GM12878 (cell line): ENCODE measurements at regions not wholly inside any gene's neighbourhood (a gene's known extent, or its start where the extent isn't known, plus 50 kb on each side); places are given as distances from the start of the nearest gene placed in this dataset.

ENCODE experiments used
- ATF7 ChIP-seq: fragments of 450-650 bp; IDR thresholded peaks from 2 replicates; pipeline ENCODE4 v1.6.1; 2016; ENCODE audit warnings: low read depth, mild to moderate bottlenecking
- BHLHE40 ChIP-seq, 2 experiments: fragments of 450-650 bp in 1 of 2; IDR thresholded peaks; 2 replicates each; pipeline ENCODE4 v1.6.1; 2011 to 2017; ENCODE audit warnings: low read depth in 2 of 2, borderline replicate concordance in 1 of 2, improper control_type of control experiment in 1 of 2, low read length in 1 of 2, mild to moderate bottlenecking in 1 of 2
- CEBPB ChIP-seq, 2 experiments: fragments of 150-350 bp in 1 of 2; IDR thresholded peaks; 2 replicates each; pipeline ENCODE4 v1.6.1; 2012 to 2014; ENCODE audit warnings: low read depth in 2 of 2, low read length in 2 of 2, borderline replicate concordance in 1 of 2, inconsistent platforms in 1 of 2
- CHD1 ChIP-seq: IDR thresholded peaks from 2 replicates; pipeline ENCODE4 v1.6.1; 2012; ENCODE audit warnings: low read depth, low read length, improper control_type of control experiment
- CHD4 ChIP-seq: fragments of 200-600 bp; sonication (generic); IDR thresholded peaks from 2 replicates; pipeline ENCODE4 v1.6.1; 2016; ENCODE audit warnings: mild to moderate bottlenecking
- CREB1 ChIP-seq: IDR thresholded peaks from 2 replicates; pipeline ENCODE4 v1.6.1; 2012; ENCODE audit warnings: low read depth, mild to moderate bottlenecking, inconsistent platforms
- GATAD2B ChIP-seq: fragments of 450-650 bp; conservative IDR thresholded peaks from 2 replicates; pipeline ENCODE4 v1.6.1; 2017; ENCODE audit warnings: low read depth, mild to moderate bottlenecking, moderate library complexity
- HCFC1 ChIP-seq: fragments of 150-350 bp; IDR thresholded peaks from 2 replicates; pipeline ENCODE4 v1.6.1; 2014; ENCODE audit warnings: low read length
- HDAC6 ChIP-seq: fragments of 200-600 bp; sonication (generic); IDR thresholded peaks from one replicate; pipeline ENCODE4 v1.8.0; 2017; ENCODE audit warnings: antibody characterized with exemption; ENCODE audit not compliant: unreplicated experiment
- HDGF ChIP-seq: fragments of 450-650 bp; IDR thresholded peaks from 2 replicates; pipeline ENCODE4 v1.6.1; 2016; ENCODE audit warnings: antibody characterized with exemption
- MTA2 ChIP-seq: fragments of 450-650 bp; IDR thresholded peaks from 2 replicates; pipeline ENCODE4 v1.6.1; 2016; ENCODE audit warnings: low read depth, mild to moderate bottlenecking, moderate library complexity
- MTA3 ChIP-seq: IDR thresholded peaks from 2 replicates; pipeline ENCODE4 v1.6.1; 2012; ENCODE audit warnings: low read length, inconsistent platforms, borderline replicate concordance
- MYB ChIP-seq: fragments of 150-350 bp; IDR thresholded peaks from 2 replicates; pipeline ENCODE4 v1.6.1; 2014; ENCODE audit warnings: mild to moderate bottlenecking, low read depth, low read length, borderline replicate concordance
- NFXL1 ChIP-seq: fragments of 450-650 bp; IDR thresholded peaks from 2 replicates; pipeline ENCODE4 v1.6.1; 2017; ENCODE audit warnings: antibody characterized with exemption, mild to moderate bottlenecking, borderline replicate concordance
- NR2C1 ChIP-seq: fragments of 450-650 bp; IDR thresholded peaks from 2 replicates; pipeline ENCODE4 v1.6.1; 2017; ENCODE audit warnings: antibody characterized with exemption, mild to moderate bottlenecking, moderate library complexity
- NR2F1 ChIP-seq: fragments of 450-650 bp; conservative IDR thresholded peaks from 2 replicates; pipeline ENCODE4 v1.6.1; 2017; ENCODE audit warnings: mild to moderate bottlenecking
- POU2F2 ChIP-seq: IDR thresholded peaks from 3 replicates; pipeline ENCODE4 v1.6.1; 2011; ENCODE audit warnings: low read depth, mild to moderate bottlenecking, low read length, borderline replicate concordance
- SMAD5 ChIP-seq: IDR thresholded peaks from 2 replicates; pipeline ENCODE4 v1.6.1; 2016; ENCODE audit warnings: antibody characterized with exemption, low read depth
- TCF12 ChIP-seq: IDR thresholded peaks from 2 replicates; pipeline ENCODE4 v1.6.1; 2011; ENCODE audit warnings: low read depth, mild to moderate bottlenecking, low read length
- TF ChIP-seq, protein P1 (sequence below): fragments of 450-650 bp; conservative IDR thresholded peaks from 2 replicates; pipeline ENCODE4 v1.6.1; 2017; ENCODE audit warnings: mild to moderate bottlenecking, moderate library complexity
- TF ChIP-seq, protein P2 (sequence below): fragments of 450-650 bp; IDR thresholded peaks from 2 replicates; pipeline ENCODE4 v1.6.1; 2018; ENCODE audit warnings: mild to moderate bottlenecking, low read depth, moderate library complexity; ENCODE audit not compliant: partially characterized antibody
- TF ChIP-seq, protein P3 (sequence below): IDR thresholded peaks from 2 replicates; pipeline ENCODE4 v1.6.1; 2011; ENCODE audit warnings: mild to moderate bottlenecking, low read depth, low read length, moderate library complexity; ENCODE audit not compliant: insufficient replicate concordance
- TF ChIP-seq, protein P4 (sequence below): IDR thresholded peaks from 2 replicates; pipeline ENCODE4 v1.6.1; 2012; ENCODE audit warnings: low read length, inconsistent platforms

DNA sequence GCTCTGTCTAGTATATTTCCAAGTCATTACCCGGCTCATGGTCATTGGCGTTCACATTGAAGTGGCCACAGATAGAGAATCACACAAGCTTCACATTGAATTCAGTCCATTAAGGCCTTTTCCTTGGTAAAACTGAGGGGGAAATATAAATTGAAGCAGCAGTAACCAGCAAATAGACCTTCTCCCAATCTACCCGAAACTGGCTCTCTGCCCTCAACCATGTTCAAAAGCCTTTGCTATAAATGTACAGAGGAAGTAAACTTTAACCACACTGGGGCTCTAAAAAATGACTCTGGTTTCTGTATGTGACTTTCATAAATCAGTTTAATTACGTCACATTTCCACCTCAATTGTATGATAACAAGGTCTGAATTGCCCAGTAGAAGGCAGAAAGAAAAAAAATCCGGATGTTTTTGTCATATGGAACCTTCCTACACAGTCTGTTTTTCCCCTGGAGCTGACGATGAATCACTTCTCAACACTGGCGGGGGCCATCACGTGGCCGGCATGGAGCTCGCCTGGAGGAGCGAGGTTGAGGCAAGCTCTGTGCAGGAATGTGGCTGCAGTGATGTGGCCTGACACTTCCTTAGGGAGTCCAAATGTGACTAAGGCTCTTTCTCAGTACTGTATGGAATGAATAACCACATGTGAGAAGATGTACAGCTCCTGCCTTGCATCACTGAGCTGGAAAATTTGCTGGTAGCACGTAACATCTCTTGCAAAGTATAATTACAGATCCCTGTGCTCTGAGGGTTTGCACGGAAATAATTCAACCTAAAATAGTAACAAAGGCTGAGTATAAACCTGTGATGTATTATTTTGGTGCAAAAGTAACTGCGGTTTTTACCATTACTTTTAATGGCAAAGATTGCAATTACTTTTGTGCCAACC is 58.6 kb upstream of the SNX9 start (continued):
- TF ChIP-seq, protein P1, sequence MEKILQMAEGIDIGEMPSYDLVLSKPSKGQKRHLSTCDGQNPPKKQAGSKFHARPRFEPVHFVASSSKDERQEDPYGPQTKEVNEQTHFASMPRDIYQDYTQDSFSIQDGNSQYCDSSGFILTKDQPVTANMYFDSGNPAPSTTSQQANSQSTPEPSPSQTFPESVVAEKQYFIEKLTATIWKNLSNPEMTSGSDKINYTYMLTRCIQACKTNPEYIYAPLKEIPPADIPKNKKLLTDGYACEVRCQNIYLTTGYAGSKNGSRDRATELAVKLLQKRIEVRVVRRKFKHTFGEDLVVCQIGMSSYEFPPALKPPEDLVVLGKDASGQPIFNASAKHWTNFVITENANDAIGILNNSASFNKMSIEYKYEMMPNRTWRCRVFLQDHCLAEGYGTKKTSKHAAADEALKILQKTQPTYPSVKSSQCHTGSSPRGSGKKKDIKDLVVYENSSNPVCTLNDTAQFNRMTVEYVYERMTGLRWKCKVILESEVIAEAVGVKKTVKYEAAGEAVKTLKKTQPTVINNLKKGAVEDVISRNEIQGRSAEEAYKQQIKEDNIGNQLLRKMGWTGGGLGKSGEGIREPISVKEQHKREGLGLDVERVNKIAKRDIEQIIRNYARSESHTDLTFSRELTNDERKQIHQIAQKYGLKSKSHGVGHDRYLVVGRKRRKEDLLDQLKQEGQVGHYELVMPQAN = no peak
- TF ChIP-seq NR2C1 (no peak), HCFC1 (no peak), GATAD2B (peak; percentile 93), NFXL1 (no peak), CREB1 (peak; percentile 89), MTA2 (peak; percentile 98), CHD4 (no peak), NR2F1 (peak; percentile 72), CHD1 (peak; percentile 38; the same call in 1 of the 2 replicates), TCF12 (peak; percentile 52; the same call in 1 of the 2 replicates), CEBPB (IDR thresholded peaks at IDR 0.05; ENCODE audit: borderline replicate concordance in 1 of 2, low read depth in 2 of 2, low read length in 2 of 2) (no peak), ATF7 (peak; percentile 100), BHLHE40 (IDR thresholded peaks at IDR 0.05; ENCODE audit: borderline replicate concordance in 1 of 2, low read depth in 2 of 2, low read length in 1 of 2) (peak; percentile 91 to 93), MYB (peak; percentile 83; the same call in 1 of the 2 replicates), SMAD5 (no peak), POU2F2 (no peak), HDGF (no peak), MTA3 (peak; percentile 84; the same call in 1 of the 2 replicates), HDAC6 (no peak)
- TF ChIP-seq, protein P2, sequence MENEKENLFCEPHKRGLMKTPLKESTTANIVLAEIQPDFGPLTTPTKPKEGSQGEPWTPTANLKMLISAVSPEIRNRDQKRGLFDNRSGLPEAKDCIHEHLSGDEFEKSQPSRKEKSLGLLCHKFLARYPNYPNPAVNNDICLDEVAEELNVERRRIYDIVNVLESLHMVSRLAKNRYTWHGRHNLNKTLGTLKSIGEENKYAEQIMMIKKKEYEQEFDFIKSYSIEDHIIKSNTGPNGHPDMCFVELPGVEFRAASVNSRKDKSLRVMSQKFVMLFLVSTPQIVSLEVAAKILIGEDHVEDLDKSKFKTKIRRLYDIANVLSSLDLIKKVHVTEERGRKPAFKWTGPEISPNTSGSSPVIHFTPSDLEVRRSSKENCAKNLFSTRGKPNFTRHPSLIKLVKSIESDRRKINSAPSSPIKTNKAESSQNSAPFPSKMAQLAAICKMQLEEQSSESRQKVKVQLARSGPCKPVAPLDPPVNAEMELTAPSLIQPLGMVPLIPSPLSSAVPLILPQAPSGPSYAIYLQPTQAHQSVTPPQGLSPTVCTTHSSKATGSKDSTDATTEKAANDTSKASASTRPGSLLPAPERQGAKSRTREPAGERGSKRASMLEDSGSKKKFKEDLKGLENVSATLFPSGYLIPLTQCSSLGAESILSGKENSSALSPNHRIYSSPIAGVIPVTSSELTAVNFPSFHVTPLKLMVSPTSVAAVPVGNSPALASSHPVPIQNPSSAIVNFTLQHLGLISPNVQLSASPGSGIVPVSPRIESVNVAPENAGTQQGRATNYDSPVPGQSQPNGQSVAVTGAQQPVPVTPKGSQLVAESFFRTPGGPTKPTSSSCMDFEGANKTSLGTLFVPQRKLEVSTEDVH = peak; percentile 75
- TF ChIP-seq, protein P3, sequence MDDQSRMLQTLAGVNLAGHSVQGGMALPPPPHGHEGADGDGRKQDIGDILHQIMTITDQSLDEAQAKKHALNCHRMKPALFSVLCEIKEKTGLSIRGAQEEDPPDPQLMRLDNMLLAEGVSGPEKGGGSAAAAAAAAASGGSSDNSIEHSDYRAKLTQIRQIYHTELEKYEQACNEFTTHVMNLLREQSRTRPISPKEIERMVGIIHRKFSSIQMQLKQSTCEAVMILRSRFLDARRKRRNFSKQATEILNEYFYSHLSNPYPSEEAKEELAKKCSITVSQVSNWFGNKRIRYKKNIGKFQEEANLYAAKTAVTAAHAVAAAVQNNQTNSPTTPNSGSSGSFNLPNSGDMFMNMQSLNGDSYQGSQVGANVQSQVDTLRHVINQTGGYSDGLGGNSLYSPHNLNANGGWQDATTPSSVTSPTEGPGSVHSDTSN = peak; percentile 2
- TF ChIP-seq, protein P4, sequence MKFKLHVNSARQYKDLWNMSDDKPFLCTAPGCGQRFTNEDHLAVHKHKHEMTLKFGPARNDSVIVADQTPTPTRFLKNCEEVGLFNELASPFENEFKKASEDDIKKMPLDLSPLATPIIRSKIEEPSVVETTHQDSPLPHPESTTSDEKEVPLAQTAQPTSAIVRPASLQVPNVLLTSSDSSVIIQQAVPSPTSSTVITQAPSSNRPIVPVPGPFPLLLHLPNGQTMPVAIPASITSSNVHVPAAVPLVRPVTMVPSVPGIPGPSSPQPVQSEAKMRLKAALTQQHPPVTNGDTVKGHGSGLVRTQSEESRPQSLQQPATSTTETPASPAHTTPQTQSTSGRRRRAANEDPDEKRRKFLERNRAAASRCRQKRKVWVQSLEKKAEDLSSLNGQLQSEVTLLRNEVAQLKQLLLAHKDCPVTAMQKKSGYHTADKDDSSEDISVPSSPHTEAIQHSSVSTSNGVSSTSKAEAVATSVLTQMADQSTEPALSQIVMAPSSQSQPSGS = peak; percentile 96
